Activated B cell treated with CpG ODN at 0.5 μM for 24 hours (primary cell): ENCODE measurements at regions not wholly inside any gene's neighbourhood (a gene's known extent, or its start where the extent isn't known, plus 50 kb on each side); places are given as distances from the start of the nearest gene placed in this dataset.

ENCODE experiments used
- ATAC-seq: fragments of 200-7000 bp; cut with Tn5 transposase; one replicate; pipeline ENCODE4 v1.10.0; 2021; ENCODE audit warnings: low read depth, mild to moderate bottlenecking, moderate library complexity
- CTCF ChIA-PET: fragments of 350-600 bp; sonication (Branson Sonifier 250); formaldehyde crosslinking; loops from one replicate; lab custom pipeline; 2021; ENCODE audit warnings: antibody characterized with exemption; lab: Charles Lee
- POLR2A ChIA-PET: fragments of 350-600 bp; sonication (Branson Sonifier 250); formaldehyde crosslinking; loops from one replicate; lab custom pipeline; 2021; ENCODE audit warnings: antibody characterized with exemption; lab: Charles Lee
- DNase-seq: peaks from one replicate; pipeline ENCODE4 v3.0.0; 2022
- H3K27ac Mint-ChIP-seq: one replicate; pipeline ENCODE4 v1.8.0; 2020; ENCODE audit warnings: mixed read lengths
- H3K27me3 Mint-ChIP-seq: one replicate; pipeline ENCODE4 v1.8.0; 2021; ENCODE audit warnings: mixed read lengths
- H3K36me3 Mint-ChIP-seq: one replicate; pipeline ENCODE4 v1.8.0; 2021; ENCODE audit warnings: low read depth, mixed read lengths
- H3K4me1 Mint-ChIP-seq: one replicate; pipeline ENCODE4 v1.8.0; 2021; ENCODE audit warnings: mixed read lengths
- H3K4me3 Mint-ChIP-seq: one replicate; pipeline ENCODE4 v1.8.0; 2020; ENCODE audit warnings: mild to moderate bottlenecking, mixed read lengths
- H3K9me3 Mint-ChIP-seq: one replicate; pipeline ENCODE4 v1.8.0; 2020; ENCODE audit warnings: mixed read lengths
- intact Hi-C: fragments of 100-400 bp; cut with micrococcal nuclease; formaldehyde crosslinking; loops from one replicate; pipeline ENCODE4 v1.15.1; 2024
- TF ChIP-seq, protein P1 (sequence below): fragments of 200-600 bp; IDR thresholded peaks from one replicate; pipeline ENCODE4 v1.8.0; 2022; ENCODE audit warnings: antibody characterized with exemption, mild to moderate bottlenecking

DNA sequence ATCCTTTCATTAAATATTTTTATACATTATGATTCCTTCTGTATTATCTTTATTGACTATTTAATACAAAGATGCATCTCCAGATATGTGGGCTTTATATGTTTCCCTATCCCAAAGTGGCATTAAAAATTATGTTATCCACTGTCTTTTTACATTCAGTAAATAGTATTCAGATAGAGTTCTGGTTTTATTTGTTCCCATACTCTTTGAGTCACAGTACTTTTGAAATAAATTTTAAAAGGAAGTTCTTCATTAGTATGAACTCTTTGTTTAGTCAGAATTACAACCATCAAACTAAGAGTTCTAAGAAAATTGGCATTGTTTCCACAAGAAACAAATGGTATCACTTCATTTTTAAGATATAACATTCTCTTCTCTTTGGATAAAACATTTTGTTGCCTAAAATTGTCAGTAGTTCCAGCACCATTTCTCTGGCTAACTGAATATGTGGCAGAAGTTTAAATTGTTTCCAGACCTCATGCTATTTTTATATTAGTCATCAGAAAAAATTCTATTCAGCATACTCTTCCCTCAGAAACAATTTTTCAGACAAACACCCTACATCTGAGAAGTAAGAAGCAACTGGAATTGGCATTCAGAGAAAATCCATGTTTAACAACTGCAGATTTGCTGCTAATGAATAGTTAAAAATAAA, 88.5 kb upstream of the COL5A2 start:
- intact Hi-C loops, result no loop called here
- Mint-ChIP-seq H3K4me1 (no peaks in the 10 kb centered on the region), H3K27ac (no peak overlapping the region), H3K27me3 (no peaks in the 10 kb centered on the region), H3K36me3 (no peaks in the 10 kb centered on the region), H3K9me3 (peaks cover 9% of the 10 kb centered on the region), H3K4me3 (no peak overlapping the region)
- TF ChIP-seq, protein P1, sequence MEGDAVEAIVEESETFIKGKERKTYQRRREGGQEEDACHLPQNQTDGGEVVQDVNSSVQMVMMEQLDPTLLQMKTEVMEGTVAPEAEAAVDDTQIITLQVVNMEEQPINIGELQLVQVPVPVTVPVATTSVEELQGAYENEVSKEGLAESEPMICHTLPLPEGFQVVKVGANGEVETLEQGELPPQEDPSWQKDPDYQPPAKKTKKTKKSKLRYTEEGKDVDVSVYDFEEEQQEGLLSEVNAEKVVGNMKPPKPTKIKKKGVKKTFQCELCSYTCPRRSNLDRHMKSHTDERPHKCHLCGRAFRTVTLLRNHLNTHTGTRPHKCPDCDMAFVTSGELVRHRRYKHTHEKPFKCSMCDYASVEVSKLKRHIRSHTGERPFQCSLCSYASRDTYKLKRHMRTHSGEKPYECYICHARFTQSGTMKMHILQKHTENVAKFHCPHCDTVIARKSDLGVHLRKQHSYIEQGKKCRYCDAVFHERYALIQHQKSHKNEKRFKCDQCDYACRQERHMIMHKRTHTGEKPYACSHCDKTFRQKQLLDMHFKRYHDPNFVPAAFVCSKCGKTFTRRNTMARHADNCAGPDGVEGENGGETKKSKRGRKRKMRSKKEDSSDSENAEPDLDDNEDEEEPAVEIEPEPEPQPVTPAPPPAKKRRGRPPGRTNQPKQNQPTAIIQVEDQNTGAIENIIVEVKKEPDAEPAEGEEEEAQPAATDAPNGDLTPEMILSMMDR, result no peak
- DNase-seq, result no peak
- ChIA-PET POLR2A (no interaction called here), CTCF (no interaction called here)
- no peak for ATAC-seq

DNA sequence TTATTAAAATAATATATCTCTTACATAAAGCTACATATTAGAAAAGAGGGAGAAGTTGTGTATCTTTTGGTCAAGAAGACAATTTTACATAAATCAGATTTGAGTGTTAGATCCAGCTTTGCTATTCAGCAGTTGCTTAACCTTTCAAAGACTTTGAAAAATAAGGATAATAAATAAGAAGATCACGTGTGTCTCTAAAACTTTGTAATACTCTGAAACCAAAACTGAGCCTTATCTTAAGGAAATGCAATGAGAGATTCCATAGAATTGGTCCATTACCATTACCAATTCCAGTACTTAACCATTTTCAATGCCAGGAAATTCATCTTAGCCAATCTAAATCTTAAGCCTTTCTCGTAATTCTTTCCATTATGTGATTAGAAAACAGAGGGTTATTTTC, 89.2 kb upstream of the COL5A2 start:
- ChIA-PET CTCF (no interaction called here), POLR2A (no interaction called here)
- no peak for ATAC-seq
- TF ChIP-seq, protein P1, result no peak
- intact Hi-C loops, result no loop called here
- Mint-ChIP-seq H3K27me3 (no peaks in the 10 kb centered on the region), H3K36me3 (no peaks in the 10 kb centered on the region), H3K27ac (no peak overlapping the region), H3K4me3 (no peak overlapping the region), H3K4me1 (no peaks in the 10 kb centered on the region), H3K9me3 (peaks cover 9% of the 10 kb centered on the region)
- no peak for DNase-seq

DNA sequence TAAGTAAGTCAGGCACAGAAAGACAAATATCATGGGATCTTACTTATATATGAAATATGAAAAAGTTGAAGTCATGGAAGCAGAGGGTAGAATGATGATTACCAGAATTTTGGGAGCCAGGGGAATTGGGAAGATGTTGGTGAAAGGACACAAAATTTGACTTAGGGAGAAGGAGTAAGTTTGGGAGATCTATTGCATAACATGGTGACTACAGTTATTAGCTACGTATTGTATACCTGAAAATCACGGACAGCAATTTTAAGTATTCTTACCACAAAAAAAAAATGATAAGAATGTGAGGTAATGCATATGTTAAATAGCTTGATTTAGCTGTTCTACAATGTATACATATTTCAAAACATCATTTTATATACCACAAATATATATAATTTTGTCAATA, 94.2 kb upstream of the COL5A2 start:
- Mint-ChIP-seq H3K36me3 (no peaks in the 10 kb centered on the region), H3K4me1 (no peaks in the 10 kb centered on the region), H3K27ac (no peak overlapping the region), H3K9me3 (peaks cover 5% of the 10 kb centered on the region), H3K4me3 (no peak overlapping the region), H3K27me3 (no peaks in the 10 kb centered on the region)
- no peak for ATAC-seq
- intact Hi-C loops, result no loop called here
- CTCF ChIA-PET, result no interaction called here
- POLR2A ChIA-PET, result no interaction called here
- DNase-seq, result no peak
- TF ChIP-seq, protein P1, result no peak

DNA sequence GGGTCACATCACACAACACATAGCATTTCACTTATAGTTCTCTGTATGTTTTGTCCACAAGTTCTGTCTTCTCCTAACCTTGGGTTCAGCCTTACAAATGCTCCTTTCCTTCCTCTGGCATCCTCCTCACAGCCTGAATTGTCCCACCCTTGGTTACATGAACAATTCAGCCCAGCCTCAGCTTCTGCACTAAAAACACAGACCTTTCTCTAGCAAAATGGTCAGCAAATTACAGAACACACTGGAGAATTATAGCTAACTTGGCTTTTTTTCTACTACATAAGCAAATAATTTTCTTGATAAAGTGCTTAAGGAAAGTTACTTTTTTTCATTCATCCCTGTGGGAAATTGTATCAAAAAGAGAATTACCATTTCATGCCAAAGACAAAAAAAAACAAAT, 94.8 kb upstream of the COL5A2 start:
- TF ChIP-seq, protein P1, result no peak
- ChIA-PET CTCF (no interaction called here), POLR2A (no interaction called here)
- DNase-seq, result no peak
- Mint-ChIP-seq H3K4me1 (no peaks in the 10 kb centered on the region), H3K27me3 (no peaks in the 10 kb centered on the region), H3K27ac (no peak overlapping the region), H3K4me3 (no peak overlapping the region), H3K9me3 (peaks cover 5% of the 10 kb centered on the region), H3K36me3 (no peaks in the 10 kb centered on the region)
- no peak for ATAC-seq
- intact Hi-C loops, result no loop called here

DNA sequence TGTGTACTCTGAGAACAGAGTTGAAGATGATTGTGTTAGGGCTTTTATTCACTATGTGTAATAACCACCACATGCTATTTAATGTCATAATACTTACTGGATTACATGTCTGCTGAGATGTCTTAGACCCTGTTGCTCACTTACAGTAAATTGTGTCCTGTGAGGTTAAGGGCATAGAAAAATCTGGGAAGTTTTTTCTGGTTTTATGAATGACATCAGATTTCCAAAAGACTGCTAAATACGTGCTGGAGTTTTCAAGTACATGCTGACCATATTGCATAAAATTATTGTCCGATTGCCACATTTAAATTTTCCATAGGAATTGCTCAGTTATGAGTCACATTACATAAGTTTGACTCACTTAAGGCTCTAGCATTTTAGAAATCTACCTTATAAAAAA, 96.7 kb upstream of the COL5A2 start:
- Mint-ChIP-seq H3K4me1 (no peaks in the 10 kb centered on the region), H3K36me3 (no peaks in the 10 kb centered on the region), H3K27ac (no peak overlapping the region), H3K27me3 (no peaks in the 10 kb centered on the region), H3K4me3 (no peak overlapping the region), H3K9me3 (peaks cover 2% of the 10 kb centered on the region)
- intact Hi-C loops, result no loop called here
- ChIA-PET CTCF (no interaction called here), POLR2A (no interaction called here)
- TF ChIP-seq, protein P1, result no peak
- ATAC-seq (no peak), DNase-seq (no peak)
